IMR-90 (cell line): ENCODE measurements at regions not wholly inside any gene's neighbourhood (a gene's known extent, or its start where the extent isn't known, plus 50 kb on each side); places are given as distances from the start of the nearest gene placed in this dataset.
"Not testable (repeated sequence)": the region's sequence is repeated elsewhere in the genome, so short reads cannot be mapped to it uniquely, and the experiment has no call there.

Experiments used
- ATAC-seq: fragments of 200-7000 bp; cut with Tn5 transposase; 2 replicates; pipeline ENCODE4 v1.9.1; 2020; ENCODE audit warnings: low read depth, mild to moderate bottlenecking, moderate library complexity
- BruUV-seq: library from RNA; stranded (reverse); fragments of 400-500 nt; replicated peaks from 2 replicates; lab custom pipeline; 2021; lab: Mats Ljungman, UMichigan
- CTCF ChIA-PET: fragments of 300-600 bp; formaldehyde crosslinking; extraction: SDS; loops from one replicate; lab custom pipeline; 2021; ENCODE audit warnings: antibody characterized with exemption; lab: Yijun Ruan, JAX
- POLR2A ChIA-PET: fragments of 300-600 bp; sonication (Branson Sonifier 250); formaldehyde crosslinking; loops from one replicate; lab custom pipeline; 2022; ENCODE audit warnings: antibody characterized with exemption; ENCODE audit not compliant: unreplicated experiment; lab: Charles Lee
- DNase-seq: peaks from one replicate; pipeline ENCODE4 v3.0.0; 2013
- H2AFZ ChIP-seq: replicated peaks from 2 replicates; pipeline ENCODE3; 2013; ENCODE audit warnings: low read length, mild to moderate bottlenecking; ENCODE audit not compliant: poor library complexity
- H2AK5ac ChIP-seq: 2 replicates; pipeline ENCODE4 v1.6.1; 2013; ENCODE audit warnings: low read depth, low read length, inconsistent platforms
- H2AK9ac ChIP-seq: replicated peaks from 2 replicates; pipeline ENCODE3; 2013; ENCODE audit warnings: mild to moderate bottlenecking, low read depth, low read length, moderate library complexity; ENCODE audit not compliant: poor library complexity
- H2BK120ac ChIP-seq: 2 replicates; pipeline ENCODE4 v1.6.1; 2013; ENCODE audit warnings: low read depth, low read length, inconsistent platforms
- H2BK15ac ChIP-seq: 3 replicates; pipeline ENCODE4 v1.6.1; 2013; ENCODE audit warnings: low read depth, low read length, inconsistent platforms
- H2BK20ac ChIP-seq: 2 replicates; pipeline ENCODE4 v1.6.1; 2013; ENCODE audit warnings: low read depth, mild to moderate bottlenecking, inconsistent platforms, low read length, moderate library complexity
- H2BK5ac ChIP-seq: 2 replicates; pipeline ENCODE4 v1.6.1; 2013; ENCODE audit warnings: mild to moderate bottlenecking, low read depth, low read length, inconsistent platforms; ENCODE audit not compliant: poor library complexity, severe bottlenecking
- H3K14ac ChIP-seq: replicated peaks from 2 replicates; pipeline ENCODE4 v1.6.1; 2013; ENCODE audit warnings: low read depth, low read length, inconsistent platforms
- H3K18ac ChIP-seq: 2 replicates; pipeline ENCODE4 v1.6.1; 2013; ENCODE audit warnings: low read depth, low read length, control low read depth
- H3K23ac ChIP-seq: 2 replicates; pipeline ENCODE4 v1.6.1; 2013; ENCODE audit warnings: low read depth, low read length, inconsistent platforms
- H3K27ac ChIP-seq: 2 replicates; pipeline ENCODE4 v1.5.1; 2013; ENCODE audit warnings: mild to moderate bottlenecking, control low read depth, low read length; ENCODE audit not compliant: insufficient read depth
- H3K27me3 ChIP-seq: 2 replicates; pipeline ENCODE4 v1.6.1; 2013; ENCODE audit warnings: low read length; ENCODE audit not compliant: control insufficient read depth, insufficient read depth
- H3K36me3 ChIP-seq: 2 replicates; pipeline ENCODE4 v1.6.1; 2013; ENCODE audit warnings: low read length, mixed read lengths; ENCODE audit not compliant: control insufficient read depth, insufficient read depth
- H3K4ac ChIP-seq: 2 replicates; pipeline ENCODE4 v1.6.1; 2013; ENCODE audit warnings: low read depth, low read length, inconsistent platforms
- H3K4me1 ChIP-seq: 2 replicates; pipeline ENCODE4 v1.6.1; 2013; ENCODE audit warnings: low read length, mixed read lengths; ENCODE audit not compliant: control insufficient read depth, insufficient read depth
- H3K4me2 ChIP-seq: 2 replicates; pipeline ENCODE4 v1.6.1; 2013; ENCODE audit warnings: low read depth, mild to moderate bottlenecking, control low read depth, low read length, moderate library complexity
- H3K4me3 ChIP-seq: 2 replicates; pipeline ENCODE4 v1.5.1; 2013; ENCODE audit warnings: low read depth, mild to moderate bottlenecking, control low read depth, low read length, moderate library complexity; ENCODE audit not compliant: insufficient read depth
- H3K56ac ChIP-seq: 2 replicates; pipeline ENCODE4 v1.6.1; 2013; ENCODE audit warnings: low read length, inconsistent platforms; ENCODE audit not compliant: insufficient read depth; ENCODE audit errors: extremely low read depth
- H3K79me1 ChIP-seq, 2 experiments: 2 replicates each; pipeline ENCODE4 v1.6.1; 2013; ENCODE audit warnings: low read length in 2 of 2, inconsistent platforms in 1 of 2, low read depth in 1 of 2
- H3K9ac ChIP-seq: 2 replicates; pipeline ENCODE4 v1.6.1; 2013; ENCODE audit warnings: low read depth, low read length, control low read depth
- H3K9me1 ChIP-seq: 2 replicates; pipeline ENCODE4 v1.6.1; 2013; ENCODE audit warnings: low read length, inconsistent platforms; ENCODE audit not compliant: insufficient read depth
- H3K9me3 ChIP-seq: 2 replicates; pipeline ENCODE4 v1.6.1; 2013; ENCODE audit warnings: low read length; ENCODE audit not compliant: control insufficient read depth, insufficient read depth
- H4K20me1 ChIP-seq: 2 replicates; pipeline ENCODE4 v1.6.1; 2013; ENCODE audit warnings: low read length, inconsistent platforms; ENCODE audit not compliant: insufficient read depth
- H4K5ac ChIP-seq: 2 replicates; pipeline ENCODE4 v1.6.1; 2013; ENCODE audit warnings: mild to moderate bottlenecking, low read depth, low read length, control low read depth
- H4K8ac ChIP-seq, 2 experiments: 2 replicates each; pipeline ENCODE4 v1.6.1; 2013; ENCODE audit warnings: low read depth in 2 of 2, low read length in 2 of 2, control low read depth in 1 of 2, inconsistent platforms in 1 of 2
- H4K91ac ChIP-seq: 2 replicates; pipeline ENCODE4 v1.6.1; 2013; ENCODE audit warnings: low read depth, low read length, inconsistent platforms; ENCODE audit not compliant: insufficient read depth
- WGBS, 2 experiments: methylation state at CpG; one replicate each; pipeline versions ENCODE4 v1.1.5 to v1.1.7; 2013; ENCODE audit warnings: missing lambda C conversion rate in 2 of 2; ENCODE audit not compliant: insufficient read length in 1 of 2; ENCODE audit errors: extremely low coverage in 2 of 2; 5-methylcytosine and 5-hydroxymethylcytosine counted together
- dilution Hi-C: fragments of 300-500 bp; cut with HindIII; formaldehyde crosslinking; loops from one replicate; pipeline ENCODE4 v1.14.3; 2018; ENCODE audit warnings: low sequenced_read_pairs; ENCODE audit not compliant: unreplicated experiment
- in situ Hi-C: fragments of 300-500 bp; cut with MboI; formaldehyde crosslinking; loops from 3 replicates; pipeline ENCODE4 v1.14.3; 2019; ENCODE audit warnings: low sequenced_read_pairs, inconsistent platforms, mixed read lengths
- intact Hi-C: fragments of 100-400 bp; cut with micrococcal nuclease; formaldehyde crosslinking; loops from 2 replicates; pipeline ENCODE4 v1.10.0; 2022

DNA sequence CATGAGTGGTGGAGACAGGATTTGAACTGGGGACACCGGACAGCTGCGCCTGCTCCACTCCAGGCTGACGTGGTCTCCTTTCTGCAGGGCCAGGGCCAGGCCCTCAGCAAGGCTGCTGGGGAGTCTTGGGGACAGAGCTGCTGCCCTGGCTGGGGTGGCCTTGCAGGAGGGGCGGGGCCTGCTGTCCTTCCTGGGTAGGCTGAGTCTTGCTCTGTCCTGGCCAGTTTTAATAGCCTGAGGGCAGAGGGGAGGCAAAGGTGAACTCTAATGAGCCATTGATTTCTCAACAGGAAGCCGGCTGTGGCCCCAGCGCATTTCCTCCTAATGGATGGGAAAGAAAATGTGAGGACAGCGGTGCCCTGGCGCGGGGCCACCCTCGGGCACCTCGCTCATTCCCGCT lies 428.4 kb upstream of the SULF2 start:
- POLR2A ChIA-PET = not testable (repeated sequence)

More for the DNA sequence above, 428.4 kb upstream of the SULF2 start:
- H4K20me1 ChIP-seq, H2BK120ac ChIP-seq, H3K9ac ChIP-seq, H2BK15ac ChIP-seq, H3K79me1 ChIP-seq, H3K4me1 ChIP-seq, ATAC-seq, dilution Hi-C loops, H3K4me2 ChIP-seq, H4K8ac ChIP-seq, H2BK5ac ChIP-seq, H3K9me1 ChIP-seq, H2AK9ac ChIP-seq, H2AFZ ChIP-seq, H3K18ac ChIP-seq, H3K9me3 ChIP-seq, in situ Hi-C loops, H3K23ac ChIP-seq, H3K36me3 ChIP-seq, H3K4ac ChIP-seq, H3K27ac ChIP-seq, intact Hi-C loops, CTCF ChIA-PET, H2BK20ac ChIP-seq, H4K91ac ChIP-seq, DNase-seq, BruUV-seq, H2AK5ac ChIP-seq, H3K56ac ChIP-seq, H3K4me3 ChIP-seq, H3K27me3 ChIP-seq, H4K5ac ChIP-seq, H3K14ac ChIP-seq: not testable (repeated sequence)
- WGBS, 2 experiments = 100% methylated on average over 1 of the region's 12 CpGs; no CpG with 5 or more reads in 1 of the 2 experiments
